Natural killer cell (primary cell): ENCODE measurements at regions not wholly inside any gene's neighbourhood (a gene's known extent, or its start where the extent isn't known, plus 50 kb on each side); places are given as distances from the start of the nearest gene placed in this dataset.

Source experiments
- ATAC-seq, 3 donors: fragments of 150-1000 bp in 2 of 3; fragments of 200-7000 bp in 1 of 3; cut with Tn5 transposase; 1 replicate in 1 of 3; 2 replicates in 2 of 3; pipeline ENCODE4 v1.10.0; 2021; ENCODE audit warnings: mild to moderate bottlenecking in 2 of 3, moderate library complexity in 2 of 3
- DNase-seq, 2 donors: peaks; one replicate each; pipeline versions ENCODE4 v3.0.0 to v3.0.0-alpha.2; 2013 to 2021; ENCODE audit warnings: mixed read lengths in 1 of 2
- H3K27ac ChIP-seq: one replicate; pipeline ENCODE4 v1.5.1; 2013; ENCODE audit warnings: mild to moderate bottlenecking, low read length
- H3K27me3 ChIP-seq: one replicate; pipeline ENCODE4 v1.6.1; 2013; ENCODE audit warnings: low read length; ENCODE audit not compliant: control insufficient read depth, insufficient read depth
- H3K36me3 ChIP-seq: one replicate; pipeline ENCODE4 v1.6.1; 2013; ENCODE audit warnings: low read length; ENCODE audit not compliant: control insufficient read depth, insufficient read depth
- H3K4me1 ChIP-seq: one replicate; pipeline ENCODE4 v1.6.1; 2013; ENCODE audit warnings: low read length; ENCODE audit not compliant: control insufficient read depth, insufficient read depth
- H3K4me3 ChIP-seq: one replicate; pipeline ENCODE4 v1.5.1; 2013; ENCODE audit warnings: low read length
- H3K9me3 ChIP-seq: one replicate; pipeline ENCODE4 v1.6.1; 2013; ENCODE audit warnings: low read length; ENCODE audit not compliant: control insufficient read depth, insufficient read depth
- H3K27ac Mint-ChIP-seq, 2 donors: one replicate each; pipeline ENCODE4 v1.8.0; 2022; ENCODE audit warnings: mild to moderate bottlenecking in 2 of 2, mixed read lengths in 2 of 2, moderate library complexity in 1 of 2
- H3K27me3 Mint-ChIP-seq, 2 donors: one replicate each; pipeline ENCODE4 v1.8.0; 2022; ENCODE audit warnings: low read depth in 2 of 2, mixed read lengths in 2 of 2
- H3K36me3 Mint-ChIP-seq: one replicate; pipeline ENCODE4 v1.8.0; 2022; ENCODE audit warnings: mixed read lengths
- H3K4me1 Mint-ChIP-seq, 2 donors: one replicate each; pipeline ENCODE4 v1.8.0; 2022; ENCODE audit warnings: mixed read lengths in 2 of 2
- H3K4me3 Mint-ChIP-seq: one replicate; pipeline ENCODE4 v1.8.0; 2022; ENCODE audit warnings: mild to moderate bottlenecking, moderate library complexity, mixed read lengths
- H3K9me3 Mint-ChIP-seq, 2 donors: one replicate each; pipeline ENCODE4 v1.8.0; 2022; ENCODE audit warnings: mixed read lengths in 2 of 2
- CTCF ChIP-seq: fragments of 200-600 bp; IDR thresholded peaks from one replicate; pipeline ENCODE4 v1.8.0; 2022; ENCODE audit warnings: antibody characterized with exemption
- WGBS: methylation state at CpG from one replicate; pipeline ENCODE4 v1.1.7; 2013; ENCODE audit warnings: missing lambda C conversion rate; ENCODE audit not compliant: insufficient coverage; 5-methylcytosine and 5-hydroxymethylcytosine counted together
- intact Hi-C: fragments of 100-400 bp; cut with micrococcal nuclease; formaldehyde crosslinking; loops from one replicate; pipeline ENCODE4 v1.14.2; 2022

GRCh38 chr4:8706216-8707044 is 113.9 kb downstream of the CPZ start:
- no peak for TF ChIP-seq CTCF
- Histone ChIP-seq H3K9me3 (peaks cover 1% of the 10 kb centered on the region), H3K27me3 (no peaks in the 10 kb centered on the region), H3K4me3 (no peak overlapping the region), H3K36me3 (no peaks in the 10 kb centered on the region), H3K27ac (no peak overlapping the region), H3K4me1 (no peaks in the 10 kb centered on the region)
- no peaks in the 10 kb centered on the region for H3K36me3 Mint-ChIP-seq
- intact Hi-C loops: no loop called here
- H3K27ac Mint-ChIP-seq: no peak overlapping the region
- ATAC-seq (no peak), DNase-seq (no peak)
- H3K4me3 Mint-ChIP-seq: no peak overlapping the region
- no peaks in the 10 kb centered on the region for H3K27me3 Mint-ChIP-seq
- no peaks in the 10 kb centered on the region for H3K4me1 Mint-ChIP-seq
- no peaks in the 10 kb centered on the region for H3K9me3 Mint-ChIP-seq
- 58% methylated on average over 20 of the region's 21 CpGs for WGBS

- Mint-ChIP-seq H3K27me3 (no peaks in the 10 kb centered on the region), H3K27ac (no peak overlapping the region), H3K9me3 (no peaks in the 10 kb centered on the region), H3K36me3 (no peaks in the 10 kb centered on the region), H3K4me1 (no peaks in the 10 kb centered on the region), H3K4me3 (no peak overlapping the region)
- no peak for TF ChIP-seq CTCF
- 72% methylated on average over 23 of the region's 23 CpGs for WGBS
- no peaks in the 10 kb centered on the region for H3K9me3 ChIP-seq
- H3K36me3 ChIP-seq: no peaks in the 10 kb centered on the region
- H3K4me1 ChIP-seq: no peaks in the 10 kb centered on the region
- ATAC-seq (no peak), DNase-seq (no peak)
- no peak overlapping the region for H3K4me3 ChIP-seq
- no peak overlapping the region for H3K27ac ChIP-seq
- H3K27me3 ChIP-seq: no peaks in the 10 kb centered on the region
- intact Hi-C loops: no loop called here
Measured at GRCh38 chr4:8705161-8706145, 112.9 kb downstream of the CPZ start.

- no peak for TF ChIP-seq CTCF
- Histone ChIP-seq H3K27me3 (no peaks in the 10 kb centered on the region), H3K4me1 (no peaks in the 10 kb centered on the region), H3K9me3 (no peaks in the 10 kb centered on the region), H3K36me3 (no peaks in the 10 kb centered on the region), H3K4me3 (no peak overlapping the region), H3K27ac (no peak overlapping the region)
- WGBS: 88% methylated on average over 9 of the region's 9 CpGs
- H3K4me1 Mint-ChIP-seq: no peaks in the 10 kb centered on the region
- no peaks in the 10 kb centered on the region for H3K27me3 Mint-ChIP-seq
- no peak overlapping the region for H3K4me3 Mint-ChIP-seq
- H3K36me3 Mint-ChIP-seq: no peaks in the 10 kb centered on the region
- DNase-seq (no peak), ATAC-seq (no peak)
- intact Hi-C loops: no loop called here
- H3K9me3 Mint-ChIP-seq: no peaks in the 10 kb centered on the region
- no peak overlapping the region for H3K27ac Mint-ChIP-seq
Measured at GRCh38 chr4:8704632-8705031, 112.1 kb downstream of the CPZ start.
